C4-2B (cell line): ENCODE measurements at regions not wholly inside any gene's neighbourhood (a gene's known extent, or its start where the extent isn't known, plus 50 kb on each side); places are given as distances from the start of the nearest gene placed in this dataset.

Source experiments
- H3K27ac ChIP-seq: fragments of 450-650 bp; 2 replicates; pipeline ENCODE4 v1.5.1; 2017
- CTCF ChIP-seq: fragments of 450-650 bp; conservative IDR thresholded peaks from 2 replicates; pipeline ENCODE4 v1.5.1; 2017; ENCODE audit warnings: mild to moderate bottlenecking
- ZFX ChIP-seq: fragments of 450-650 bp; IDR thresholded peaks from 2 replicates; pipeline ENCODE4 v1.6.1; 2017

GRCh38 chr1:168960595-168960994 lies 145.9 kb upstream of the ATP1B1 start:
- TF ChIP-seq ZFX = no peak
- no peak for TF ChIP-seq CTCF

GRCh38 chr1:168963601-168964000 lies 142.9 kb upstream of the ATP1B1 start:
- TF ChIP-seq CTCF = no peak
- H3K27ac ChIP-seq = no peak overlapping the region

More at GRCh38 chr1:168960595-168960994, 145.9 kb upstream of the ATP1B1 start:
- H3K27ac ChIP-seq = no peak overlapping the region

- no peak for TF ChIP-seq ZFX
- no peak for TF ChIP-seq CTCF
- H3K27ac ChIP-seq = no peak overlapping the region
Measured at GRCh38 chr1:168964478-168964877, 142.0 kb upstream of the ATP1B1 start.

GRCh38 chr1:168966217-168966616 lies 140.3 kb upstream of the ATP1B1 start:
- no peak overlapping the region for H3K27ac ChIP-seq
- TF ChIP-seq ZFX (no peak), CTCF (no peak)

- H3K27ac ChIP-seq = no peak overlapping the region
- no peak for TF ChIP-seq CTCF
- no peak for TF ChIP-seq ZFX
Measured at GRCh38 chr1:168966636-168967035, 139.9 kb upstream of the ATP1B1 start.

- no peak for TF ChIP-seq ZFX
- TF ChIP-seq CTCF = no peak
Measured at GRCh38 chr1:168970926-168971659, 135.4 kb upstream of the ATP1B1 start.

GRCh38 chr1:168972225-168972624 lies 134.3 kb upstream of the ATP1B1 start:
- no peak overlapping the region for H3K27ac ChIP-seq
- TF ChIP-seq CTCF = no peak
- no peak for TF ChIP-seq ZFX

More at GRCh38 chr1:168970926-168971659, 135.4 kb upstream of the ATP1B1 start:
- no peak overlapping the region for H3K27ac ChIP-seq
